ENCODE measurements at regions not wholly inside any gene's neighbourhood (a gene's known extent, or its start where the extent isn't known, plus 50 kb on each side); places are given as distances from the start of the nearest gene placed in this dataset.

- TF ChIP-seq E2F6 (IDR thresholded peaks at IDR 0.05): no peak
- no peak for TF ChIP-seq POLR2A (IDR thresholded peaks at IDR 0.05; ENCODE audit: control extremely low read depth in 1 of 2, low read depth in 2 of 2, low read length in 2 of 2)
- TF ChIP-seq RFX5 (IDR thresholded peaks at IDR 0.05; ENCODE audit: borderline replicate concordance, low read depth, low read length): no peak
- TF ChIP-seq POLR2AphosphoS5 (IDR thresholded peaks at IDR 0.05; ENCODE audit: low read depth, low read length): no peak
- TF ChIP-seq TBP (IDR thresholded peaks at IDR 0.05; ENCODE audit: low read depth, low read length): no peak
- TF ChIP-seq JUN (IDR thresholded peaks at IDR 0.05; ENCODE audit: low read depth, low read length): no peak
These were observed 137.5 kb downstream of the CENPF start (continued) for GRCh38 chr1:214740471-214740870.
